Aorta (tissue), 5 donors: ENCODE measurements at regions not wholly inside any gene's neighbourhood (a gene's known extent, or its start where the extent isn't known, plus 50 kb on each side); places are given as distances from the start of the nearest gene placed in this dataset.

ENCODE experiments used
- ATAC-seq: fragments of 200-7000 bp; cut with Tn5 transposase; one replicate; pipeline ENCODE4 v1.9.1; 2022; ENCODE audit warnings: moderate library complexity; ENCODE audit not compliant: low FRiP score
- DNase-seq, 2 donors: peaks; one replicate each; pipeline ENCODE4 v3.0.0-alpha.2; 2020
- H3K27ac ChIP-seq, 2 donors: one replicate each; pipeline ENCODE4 v1.5.1; 2013; ENCODE audit warnings: low read length in 2 of 2, mild to moderate bottlenecking in 2 of 2, moderate library complexity in 2 of 2, control low read depth in 1 of 2, inconsistent platforms in 1 of 2, low read depth in 1 of 2
- H3K27me3 ChIP-seq, 2 donors: one replicate each; pipeline ENCODE4 v1.6.1; 2013; ENCODE audit warnings: control low read depth in 1 of 2, low read length in 1 of 2, mild to moderate bottlenecking in 1 of 2, moderate library complexity in 1 of 2; ENCODE audit not compliant: insufficient read depth in 2 of 2, control insufficient read depth in 1 of 2
- H3K36me3 ChIP-seq, 2 donors: one replicate each; pipeline ENCODE4 v1.6.1; 2013; ENCODE audit warnings: control low read depth in 1 of 2, low read length in 1 of 2, mild to moderate bottlenecking in 1 of 2; ENCODE audit not compliant: insufficient read depth in 2 of 2, control insufficient read depth in 1 of 2
- H3K4me1 ChIP-seq, 2 donors: one replicate each; pipeline ENCODE4 v1.6.1; 2013; ENCODE audit warnings: low read length in 2 of 2, control low read depth in 1 of 2, mild to moderate bottlenecking in 1 of 2, moderate library complexity in 1 of 2; ENCODE audit not compliant: insufficient read depth in 2 of 2, control insufficient read depth in 1 of 2
- H3K4me3 ChIP-seq, 2 donors: one replicate each; pipeline ENCODE4 v1.5.1; 2013; ENCODE audit warnings: low read length in 2 of 2, control low read depth in 1 of 2, mild to moderate bottlenecking in 1 of 2
- H3K9me3 ChIP-seq: one replicate; pipeline ENCODE4 v1.6.1; 2013; ENCODE audit warnings: mild to moderate bottlenecking, low read length; ENCODE audit not compliant: control insufficient read depth
- whole genome bisulfite sequencing, 2 donors: extraction: QIAGEN DNeasy Blood & Tissue Kit; methylation state at CpG; one replicate each; pipeline ENCODE4 v1.1.7; 2013; 5-methylcytosine and 5-hydroxymethylcytosine counted together
- intact Hi-C, 2 donors: fragments of 100-400 bp; cut with DNase I; formaldehyde crosslinking; loops; one replicate each; pipeline versions ENCODE4 v1.14.2 to v1.15.0; 2022
- donor health status: healthy with polysubstance abuse.
- donor health status: Bipolar disorder and iron deficiency.
- donor health status: DM: no; HTN: no; CAD: no.
- donor health status: DM: no; HTN: no; CAD: no.
- donor health status: DM: yes; HTN: yes; CAD: no.

- Histone ChIP-seq H3K4me3 (no peak overlapping the region), H3K4me1 (no peaks in the 10 kb centered on the region), H3K27ac (no peak overlapping the region), H3K27me3 (no peaks in the 10 kb centered on the region), H3K36me3 (no peaks in the 10 kb centered on the region), H3K9me3 (no peaks in the 10 kb centered on the region)
- 88 to 91% methylated on average over 10 of the region's 10 CpGs for WGBS, 2 donors
- intact Hi-C loops: no loop called here
- no peak for ATAC-seq
- peak in 1 of 2 donors; percentile 51 for DNase-seq
Observed at GRCh38 chr2:121123268-121123667, 161.7 kb downstream of the TFCP2L1 start.

GRCh38 chr2:121124330-121124729, 160.7 kb downstream of the TFCP2L1 start:
- Histone ChIP-seq H3K27ac (no peak overlapping the region), H3K9me3 (no peaks in the 10 kb centered on the region), H3K27me3 (no peaks in the 10 kb centered on the region), H3K4me1 (no peaks in the 10 kb centered on the region), H3K36me3 (no peaks in the 10 kb centered on the region), H3K4me3 (no peak overlapping the region)
- ATAC-seq (no peak), DNase-seq (peak in 1 of 2 donors; percentile 19)
- intact Hi-C loops: no loop called here

- Histone ChIP-seq H3K36me3 (no peaks in the 10 kb centered on the region), H3K27me3 (no peaks in the 10 kb centered on the region), H3K9me3 (no peaks in the 10 kb centered on the region), H3K4me1 (no peaks in the 10 kb centered on the region), H3K4me3 (no peak overlapping the region), H3K27ac (no peak overlapping the region)
- intact Hi-C loops: no loop called here
- 50 to 67% methylated on average over 1 of the region's 1 CpG for WGBS, 2 donors
- ATAC-seq (no peak), DNase-seq (no peak)
Observed at GRCh38 chr2:121125350-121125749, 159.7 kb downstream of the TFCP2L1 start.

- DNase-seq: peak in 1 of 2 donors; percentile 71
- Histone ChIP-seq H3K9me3 (no peaks in the 10 kb centered on the region), H3K27ac (no peak overlapping the region), H3K36me3 (no peaks in the 10 kb centered on the region), H3K4me3 (no peak overlapping the region), H3K4me1 (no peaks in the 10 kb centered on the region), H3K27me3 (no peaks in the 10 kb centered on the region)
- 77 to 79% methylated on average over 12 of the region's 12 CpGs for WGBS, 2 donors
- ATAC-seq: no peak
- intact Hi-C loops: no loop called here
Observed at GRCh38 chr2:121128741-121129659, 156.0 kb downstream of the TFCP2L1 start.

- Histone ChIP-seq H3K36me3 (no peaks in the 10 kb centered on the region), H3K9me3 (no peaks in the 10 kb centered on the region), H3K27ac (no peak overlapping the region), H3K27me3 (no peaks in the 10 kb centered on the region), H3K4me3 (no peak overlapping the region), H3K4me1 (no peaks in the 10 kb centered on the region)
- DNase-seq: peak in 1 of 2 donors; percentile 64
- WGBS, 2 donors: 90 to 94% methylated on average over 6 of the region's 6 CpGs
- ATAC-seq: no peak
- intact Hi-C loops: no loop called here
Observed at GRCh38 chr2:121129692-121130091, 155.3 kb downstream of the TFCP2L1 start.

- Histone ChIP-seq H3K4me3 (no peak overlapping the region), H3K9me3 (no peaks in the 10 kb centered on the region), H3K36me3 (no peaks in the 10 kb centered on the region), H3K4me1 (no peaks in the 10 kb centered on the region), H3K27ac (no peak overlapping the region), H3K27me3 (no peaks in the 10 kb centered on the region)
- WGBS, 2 donors: 98 to 100% methylated on average over 4 of the region's 4 CpGs
- no peak for ATAC-seq
- peak in 1 of 2 donors; percentile 56 for DNase-seq
- intact Hi-C loops: no loop called here
Observed at GRCh38 chr2:121130301-121130850, 154.6 kb downstream of the TFCP2L1 start.

DNA sequence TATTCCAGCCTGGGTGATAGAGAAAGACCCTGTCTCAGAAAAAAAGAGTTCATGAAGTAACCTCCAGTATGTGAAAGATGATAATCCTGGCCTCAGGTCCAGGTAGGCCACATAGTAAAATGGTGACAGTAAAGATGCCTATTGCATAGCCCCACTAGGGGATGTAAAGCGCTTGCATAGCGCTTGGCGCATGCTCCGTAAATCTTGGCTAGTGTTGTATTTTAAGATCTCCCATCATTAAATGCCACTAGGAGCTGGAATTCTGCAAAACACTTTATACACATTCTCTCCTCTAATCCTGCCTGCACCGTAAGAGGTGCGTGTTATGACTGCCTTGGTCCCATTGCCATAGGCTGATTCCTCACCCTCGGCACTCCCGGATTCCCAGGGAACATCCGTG, 153.6 kb downstream of the TFCP2L1 start:
- Histone ChIP-seq H3K4me3 (no peak overlapping the region), H3K9me3 (no peaks in the 10 kb centered on the region), H3K27me3 (no peaks in the 10 kb centered on the region), H3K27ac (no peak overlapping the region), H3K36me3 (no peaks in the 10 kb centered on the region), H3K4me1 (no peaks in the 10 kb centered on the region)
- 84 to 86% methylated on average over 9 of the region's 9 CpGs for WGBS, 2 donors
- intact Hi-C loops: no loop called here
- ATAC-seq (no peak), DNase-seq (no peak)

GRCh38 chr2:121132054-121132761, 152.8 kb downstream of the TFCP2L1 start:
- ATAC-seq: no peak
- Histone ChIP-seq H3K36me3 (no peaks in the 10 kb centered on the region), H3K27me3 (no peaks in the 10 kb centered on the region), H3K9me3 (no peaks in the 10 kb centered on the region), H3K4me3 (no peak overlapping the region), H3K4me1 (no peaks in the 10 kb centered on the region), H3K27ac (no peak overlapping the region)
- DNase-seq: peak in 1 of 2 donors; percentile 22
- WGBS, 2 donors: 42 to 48% methylated on average over 15 of the region's 15 CpGs
- intact Hi-C loops: no loop called here
